ENCODE measurements at regions not wholly inside any gene's neighbourhood (a gene's known extent, or its start where the extent isn't known, plus 50 kb on each side); places are given as distances from the start of the nearest gene placed in this dataset.

DNA sequence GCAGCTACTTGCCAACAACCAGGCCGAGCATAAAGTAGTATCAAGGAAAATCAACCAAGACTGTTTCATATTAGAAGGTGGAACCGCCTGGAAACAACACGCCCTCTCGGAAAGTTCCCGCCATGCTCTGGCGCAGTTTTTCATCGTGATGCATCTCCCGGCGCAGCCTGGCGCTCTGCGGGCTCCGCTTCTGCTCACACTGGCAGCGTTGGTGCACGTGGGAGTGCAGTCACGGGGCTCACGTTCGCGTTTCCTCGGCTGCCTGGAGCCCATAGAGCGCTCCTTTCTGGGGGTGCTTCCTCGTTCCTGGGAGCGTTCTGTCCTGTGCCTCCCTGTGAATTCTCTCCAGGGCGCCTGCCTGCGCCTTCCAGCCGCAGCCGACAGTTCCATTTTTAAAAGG is 227.3 kb downstream of the TBXT start:
- Mint-ChIP-seq H3K36me3 (ENCODE audit: low read depth) (no peaks in the 10 kb centered on the region), H3K4me1 (peaks cover 8% of the 10 kb centered on the region), H3K27me3 (ENCODE audit: low read depth, poor library complexity) (peaks cover 29% of the 10 kb centered on the region), H3K9me3 (peaks cover 20% of the 10 kb centered on the region), H3K27ac (no peak overlapping the region), H3K4me3 (no peak overlapping the region)
- TF ChIP-seq, protein P1, sequence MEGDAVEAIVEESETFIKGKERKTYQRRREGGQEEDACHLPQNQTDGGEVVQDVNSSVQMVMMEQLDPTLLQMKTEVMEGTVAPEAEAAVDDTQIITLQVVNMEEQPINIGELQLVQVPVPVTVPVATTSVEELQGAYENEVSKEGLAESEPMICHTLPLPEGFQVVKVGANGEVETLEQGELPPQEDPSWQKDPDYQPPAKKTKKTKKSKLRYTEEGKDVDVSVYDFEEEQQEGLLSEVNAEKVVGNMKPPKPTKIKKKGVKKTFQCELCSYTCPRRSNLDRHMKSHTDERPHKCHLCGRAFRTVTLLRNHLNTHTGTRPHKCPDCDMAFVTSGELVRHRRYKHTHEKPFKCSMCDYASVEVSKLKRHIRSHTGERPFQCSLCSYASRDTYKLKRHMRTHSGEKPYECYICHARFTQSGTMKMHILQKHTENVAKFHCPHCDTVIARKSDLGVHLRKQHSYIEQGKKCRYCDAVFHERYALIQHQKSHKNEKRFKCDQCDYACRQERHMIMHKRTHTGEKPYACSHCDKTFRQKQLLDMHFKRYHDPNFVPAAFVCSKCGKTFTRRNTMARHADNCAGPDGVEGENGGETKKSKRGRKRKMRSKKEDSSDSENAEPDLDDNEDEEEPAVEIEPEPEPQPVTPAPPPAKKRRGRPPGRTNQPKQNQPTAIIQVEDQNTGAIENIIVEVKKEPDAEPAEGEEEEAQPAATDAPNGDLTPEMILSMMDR (IDR thresholded peaks at IDR 0.05), result no peak
- no peak for DNase-seq

DNA sequence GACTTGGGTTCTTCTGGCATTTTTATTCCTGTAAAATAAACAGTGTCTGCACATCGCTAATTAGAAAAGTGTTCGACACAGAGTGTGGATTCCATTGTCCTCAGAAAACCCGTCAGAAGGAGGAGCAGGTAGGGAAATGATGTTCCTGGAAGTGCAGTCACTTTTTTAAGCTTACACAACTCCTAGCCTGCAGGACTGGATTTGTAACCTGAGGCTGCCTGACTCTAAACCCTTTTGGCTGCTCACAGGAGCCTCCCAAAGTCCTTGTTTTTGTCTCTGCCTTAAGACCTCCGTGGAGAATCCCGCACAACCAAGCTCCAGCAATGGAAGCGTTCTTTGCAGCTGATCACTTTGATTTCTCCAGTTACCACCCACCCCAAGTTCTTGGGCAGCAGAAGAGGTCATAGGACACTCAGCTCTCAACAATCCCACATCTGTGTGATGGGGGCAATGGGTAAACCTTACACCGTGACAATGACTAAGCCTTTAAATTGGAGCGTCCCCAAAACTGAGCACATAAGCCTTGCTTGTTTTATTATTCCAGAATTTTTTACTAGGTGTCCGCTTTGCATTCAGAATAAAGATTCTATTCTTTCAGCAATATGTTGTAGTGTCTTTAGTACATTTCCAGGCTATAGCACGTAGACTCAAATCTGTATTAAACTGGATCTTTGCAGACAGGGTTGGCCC is 227.9 kb downstream of the TBXT start:
- TF ChIP-seq, protein P1 (IDR thresholded peaks at IDR 0.05), result no peak
- H3K4me1 Mint-ChIP-seq, result peaks cover 8% of the 10 kb centered on the region
- no peak for DNase-seq
- no peaks in the 10 kb centered on the region for H3K36me3 Mint-ChIP-seq (ENCODE audit: low read depth)
- H3K27me3 Mint-ChIP-seq (ENCODE audit: low read depth, poor library complexity), result peaks cover 32% of the 10 kb centered on the region
- H3K9me3 Mint-ChIP-seq, result peaks cover 25% of the 10 kb centered on the region
- no peak overlapping the region for H3K4me3 Mint-ChIP-seq
- peak overlapping the region; percentile 84 for H3K27ac Mint-ChIP-seq

DNA sequence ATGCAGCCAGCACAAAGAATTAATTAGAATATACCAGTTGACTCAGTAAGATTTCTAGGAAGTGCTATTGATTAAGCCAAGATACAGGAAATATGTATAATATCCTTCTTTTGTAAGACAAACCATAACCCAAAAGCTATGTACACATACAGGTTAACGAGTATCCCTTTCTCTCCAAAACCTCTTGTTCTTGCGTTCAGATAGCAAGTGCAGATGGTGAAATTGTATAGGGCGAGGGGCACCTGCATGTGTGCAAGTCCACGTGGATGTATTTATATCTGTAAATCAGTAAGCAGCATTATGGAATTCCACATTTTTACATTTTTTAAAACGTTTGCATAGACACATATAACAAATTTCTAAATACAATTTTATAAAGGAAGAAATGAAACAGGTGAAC is 228.6 kb downstream of the TBXT start:
- Mint-ChIP-seq H3K27me3 (ENCODE audit: low read depth, poor library complexity) (peaks cover 30% of the 10 kb centered on the region), H3K27ac (no peak overlapping the region), H3K4me3 (no peak overlapping the region), H3K36me3 (ENCODE audit: low read depth) (no peaks in the 10 kb centered on the region), H3K4me1 (peaks cover 8% of the 10 kb centered on the region), H3K9me3 (peaks cover 24% of the 10 kb centered on the region)
- TF ChIP-seq, protein P1 (IDR thresholded peaks at IDR 0.05), result no peak
- DNase-seq, result no peak

DNA sequence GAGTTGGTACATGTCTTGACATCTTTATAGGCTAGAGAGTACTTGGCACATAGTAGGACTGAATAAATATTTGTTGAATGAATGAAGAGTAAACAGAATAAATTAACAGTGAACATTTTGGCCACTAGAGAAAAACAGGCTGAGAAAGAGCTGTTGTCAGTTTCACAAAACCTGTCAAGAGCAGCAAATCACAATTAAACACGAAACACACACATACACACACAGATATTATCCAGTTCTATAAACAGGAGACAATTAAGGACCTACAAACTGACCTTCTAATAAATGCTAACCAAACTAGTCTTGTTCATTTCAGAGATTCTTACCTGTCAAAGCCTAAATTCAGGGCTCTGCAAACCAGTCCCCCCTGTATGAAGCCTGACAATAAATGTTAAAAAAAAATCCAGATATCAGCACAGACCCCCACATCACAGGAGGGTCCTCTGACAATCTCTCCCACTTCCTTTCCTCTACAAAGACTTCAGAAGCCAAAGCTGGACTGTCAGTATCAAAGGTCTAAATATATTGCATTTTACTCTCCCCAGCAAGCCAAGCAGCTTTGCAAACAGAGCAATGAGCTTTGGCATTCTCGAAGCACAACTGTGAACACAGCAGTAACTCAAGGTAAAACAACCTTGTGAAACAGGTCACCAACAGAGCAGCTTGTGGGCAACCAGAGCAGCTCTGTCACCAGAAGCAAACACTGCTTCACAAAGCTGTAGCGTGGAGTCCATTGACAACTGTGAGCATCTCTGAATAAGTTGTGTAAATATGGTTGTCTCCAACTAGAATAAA is 229.9 kb downstream of the TBXT start:
- peaks cover 19% of the 10 kb centered on the region for H3K9me3 Mint-ChIP-seq
- H3K36me3 Mint-ChIP-seq (ENCODE audit: low read depth), result no peaks in the 10 kb centered on the region
- no peak overlapping the region for H3K4me3 Mint-ChIP-seq
- peaks cover 8% of the 10 kb centered on the region for H3K4me1 Mint-ChIP-seq
- TF ChIP-seq, protein P1 (IDR thresholded peaks at IDR 0.05), result no peak
- no peak for DNase-seq
- H3K27me3 Mint-ChIP-seq (ENCODE audit: low read depth, poor library complexity), result peaks cover 33% of the 10 kb centered on the region
- peak overlapping the region; percentile 29 for H3K27ac Mint-ChIP-seq

DNA sequence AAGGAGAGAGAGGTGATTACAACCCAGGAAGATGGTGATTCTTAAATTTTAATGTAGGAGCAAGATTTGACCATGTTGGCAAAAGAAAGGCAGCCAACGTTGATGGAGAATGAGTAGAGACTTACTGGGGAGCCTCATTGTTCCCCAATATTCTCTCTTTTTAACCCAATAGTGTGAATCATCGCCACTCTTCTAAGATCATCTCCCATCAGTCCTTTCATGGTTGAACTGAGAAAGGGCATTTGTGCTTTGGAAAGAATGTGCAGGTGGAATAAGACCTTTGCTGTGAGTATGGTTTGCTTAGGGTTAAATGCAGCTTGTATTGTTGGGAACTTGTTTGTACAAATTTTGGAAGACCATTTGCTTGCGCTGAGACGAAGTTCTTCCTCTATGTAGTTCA is 231.0 kb downstream of the TBXT start:
- no peak for DNase-seq
- H3K27me3 Mint-ChIP-seq (ENCODE audit: low read depth, poor library complexity), result peaks cover 36% of the 10 kb centered on the region
- TF ChIP-seq, protein P1 (IDR thresholded peaks at IDR 0.05), result no peak
- no peak overlapping the region for H3K27ac Mint-ChIP-seq
- peaks cover 8% of the 10 kb centered on the region for H3K4me1 Mint-ChIP-seq
- H3K4me3 Mint-ChIP-seq, result no peak overlapping the region
- no peaks in the 10 kb centered on the region for H3K36me3 Mint-ChIP-seq (ENCODE audit: low read depth)
- H3K9me3 Mint-ChIP-seq, result peaks cover 10% of the 10 kb centered on the region
